B cell (primary cell): ENCODE measurements at regions not wholly inside any gene's neighbourhood (a gene's known extent, or its start where the extent isn't known, plus 50 kb on each side); places are given as distances from the start of the nearest gene placed in this dataset.

Experiments
- ATAC-seq: fragments of 200-7000 bp; cut with Tn5 transposase; one replicate; pipeline ENCODE4 v1.10.0; 2021; ENCODE audit warnings: low read depth, mild to moderate bottlenecking, moderate number of reproducible peaks, moderate library complexity
- CTCF ChIA-PET: fragments of 350-600 bp; sonication (Branson Sonifier 250); formaldehyde crosslinking; loops from one replicate; lab custom pipeline; 2021; ENCODE audit warnings: antibody characterized with exemption, inconsistent platforms; lab: Charles Lee
- POLR2A ChIA-PET: fragments of 350-600 bp; sonication (Branson Sonifier 250); formaldehyde crosslinking; loops from one replicate; lab custom pipeline; 2021; ENCODE audit warnings: antibody characterized with exemption; lab: Charles Lee
- DNase-seq: peaks from one replicate; pipeline ENCODE4 v3.0.0; 2013
- H2AFZ ChIP-seq: 2 replicates; pipeline ENCODE4 v1.6.1; 2012; ENCODE audit warnings: mild to moderate bottlenecking, low read depth, low read length; ENCODE audit not compliant: insufficient read depth, poor library complexity, severe bottlenecking
- H3K27ac ChIP-seq, 2 donors: 1 replicate in 1 of 2; 2 replicates in 1 of 2; pipeline ENCODE4 v1.5.1; 2012 to 2013; ENCODE audit warnings: low read length in 2 of 2, mild to moderate bottlenecking in 2 of 2, moderate library complexity in 1 of 2
- H3K27me3 ChIP-seq, 4 experiments: fragments of 200-600 bp in 1 of 4; sonication (generic) in 1 of 4; replicated peaks in 1 of 4; 1 replicate in 2 of 4; 2 replicates in 2 of 4; pipeline versions ENCODE4 v1.6.1 to v1.7.0; 2013 to 2016; ENCODE audit warnings: low read length in 3 of 4, mild to moderate bottlenecking in 2 of 4, mixed read lengths in 1 of 4, moderate library complexity in 1 of 4; ENCODE audit not compliant: insufficient read depth in 4 of 4, control insufficient read depth in 3 of 4; ENCODE audit errors: control extremely low read depth in 1 of 4
- H3K36me3 ChIP-seq, 2 experiments: replicated peaks in 1 of 2; 1 replicate in 1 of 2; 2 replicates in 1 of 2; pipeline versions ENCODE4 v1.6.1 to v1.7.1; 2013; ENCODE audit warnings: low read length in 1 of 2; ENCODE audit not compliant: insufficient read depth in 2 of 2, control insufficient read depth in 1 of 2; ENCODE audit errors: control extremely low read depth in 1 of 2, extremely low read depth in 1 of 2
- H3K4me1 ChIP-seq, 2 donors: fragments of 200-600 bp in 1 of 2; sonication (generic) in 1 of 2; 1 replicate in 1 of 2; 2 replicates in 1 of 2; pipeline versions ENCODE4 v1.5.1 to v1.6.1; 2013 to 2017; ENCODE audit warnings: low read length in 2 of 2; ENCODE audit not compliant: control insufficient read depth in 2 of 2, insufficient read depth in 2 of 2
- H3K4me2 ChIP-seq: replicated peaks from 2 replicates; pipeline ENCODE3; 2012; ENCODE audit warnings: mild to moderate bottlenecking, low read depth, low read length; ENCODE audit not compliant: poor library complexity, severe bottlenecking
- H3K4me3 ChIP-seq, 5 experiments: fragments of 200-600 bp in 1 of 5; sonication (generic) in 1 of 5; 1 replicate in 3 of 5; 2 replicates in 2 of 5; pipeline versions ENCODE4 v1.5.1 to v1.7.0; 2011 to 2016; ENCODE audit warnings: low read length in 4 of 5, mild to moderate bottlenecking in 4 of 5, low read depth in 2 of 5, control low read depth in 1 of 5, moderate library complexity in 1 of 5; ENCODE audit not compliant: insufficient read depth in 1 of 5; ENCODE audit errors: control extremely low read depth in 1 of 5, extremely low read depth in 1 of 5
- H3K79me2 ChIP-seq: fragments of 200-600 bp; sonication (generic); one replicate; pipeline ENCODE4 v1.6.0; 2016; ENCODE audit warnings: low read length; ENCODE audit not compliant: control insufficient read depth, insufficient read depth
- H3K9ac ChIP-seq: fragments of 200-600 bp; sonication (generic); 2 replicates; pipeline ENCODE4 v1.6.1; 2017; ENCODE audit warnings: mild to moderate bottlenecking, low read length, moderate library complexity
- H3K9me3 ChIP-seq, 3 donors: one replicate each; pipeline versions ENCODE4 v1.6.1 to v1.7.1; 2013; ENCODE audit warnings: low read length in 2 of 3; ENCODE audit not compliant: control insufficient read depth in 2 of 3, insufficient read depth in 1 of 3; ENCODE audit errors: control extremely low read depth in 1 of 3
- H4K20me1 ChIP-seq: 2 replicates; pipeline ENCODE4 v1.6.0; 2012; ENCODE audit warnings: mild to moderate bottlenecking, low read length; ENCODE audit not compliant: insufficient read depth, control insufficient read depth, poor library complexity, severe bottlenecking
- H3K27ac Mint-ChIP-seq: one replicate; pipeline ENCODE4 v1.8.0; 2021; ENCODE audit warnings: mixed read lengths
- H3K27me3 Mint-ChIP-seq: one replicate; pipeline ENCODE4 v1.8.0; 2021; ENCODE audit warnings: mixed read lengths
- H3K4me1 Mint-ChIP-seq: one replicate; pipeline ENCODE4 v1.8.0; 2021; ENCODE audit warnings: mixed read lengths
- H3K4me3 Mint-ChIP-seq: one replicate; pipeline ENCODE4 v1.8.0; 2021; ENCODE audit warnings: mixed read lengths
- H3K9me3 Mint-ChIP-seq: one replicate; pipeline ENCODE4 v1.8.0; 2022; ENCODE audit warnings: mixed read lengths; ENCODE audit not compliant: insufficient read depth
- EZH2 ChIP-seq: IDR thresholded peaks from 2 replicates; pipeline ENCODE4 v1.6.1; 2012; ENCODE audit warnings: borderline replicate concordance, low read depth, mild to moderate bottlenecking, moderate library complexity, low read length; ENCODE audit not compliant: insufficient read depth, poor library complexity, severe bottlenecking
- WGBS: methylation state at CpG from one replicate; pipeline ENCODE4 v1.1.5; 2013; ENCODE audit warnings: missing lambda C conversion rate; ENCODE audit not compliant: insufficient coverage; 5-methylcytosine and 5-hydroxymethylcytosine counted together
- intact Hi-C: fragments of 100-400 bp; cut with micrococcal nuclease; formaldehyde crosslinking; loops from one replicate; pipeline ENCODE4 v1.10.0; 2022
- TF ChIP-seq, protein P1 (sequence below): fragments of 200-600 bp; IDR thresholded peaks from one replicate; pipeline ENCODE4 v1.8.0; 2022; ENCODE audit warnings: antibody characterized with exemption, mild to moderate bottlenecking

- H3K27ac Mint-ChIP-seq = no peak overlapping the region
Measured at GRCh38 chr5:89203611-89204010, 320.6 kb upstream of the MEF2C start.

DNA sequence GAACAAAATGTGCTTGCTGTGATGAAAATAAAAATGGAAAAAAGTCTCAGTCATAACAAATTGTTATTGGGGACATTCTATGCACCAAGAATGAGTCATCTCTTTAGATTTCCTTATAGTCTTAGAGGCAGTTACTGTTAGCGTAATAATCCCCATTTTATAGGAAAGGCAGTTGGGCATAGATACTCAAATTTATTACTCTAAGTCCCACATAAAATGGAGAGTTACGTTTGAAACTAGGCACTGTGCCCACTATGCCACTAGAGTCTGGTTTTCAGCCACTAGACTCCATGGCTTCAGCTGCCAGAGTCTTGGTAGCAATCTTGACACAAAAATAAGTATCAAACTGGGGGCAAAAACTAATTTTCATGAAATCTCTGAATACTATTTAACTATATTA lies 317.9 kb upstream of the MEF2C start:
- Histone ChIP-seq H4K20me1 (no peaks in the 10 kb centered on the region), H3K27me3 (no peaks in the 10 kb centered on the region), H2AFZ (no peak overlapping the region), H3K27ac (no peak overlapping the region), H3K4me1 (no peaks in the 10 kb centered on the region), H3K9ac (no peak overlapping the region), H3K36me3 (no peaks in the 10 kb centered on the region), H3K79me2 (no peaks in the 10 kb centered on the region), H3K4me2 (no peak overlapping the region), H3K4me3 (no peak overlapping the region), H3K9me3 (peaks cover 12 to 26% (median 13%) of the 10 kb centered on the region in 3 donors)
- no peak overlapping the region for H3K4me3 Mint-ChIP-seq
- H3K27ac Mint-ChIP-seq = no peak overlapping the region
- peaks cover 23% of the 10 kb centered on the region for H3K9me3 Mint-ChIP-seq
- no peaks in the 10 kb centered on the region for H3K27me3 Mint-ChIP-seq
- ATAC-seq (no peak), DNase-seq (no peak)
- intact Hi-C loops = no loop called here
- H3K4me1 Mint-ChIP-seq = no peaks in the 10 kb centered on the region
- CTCF ChIA-PET = no interaction called here
- POLR2A ChIA-PET = no interaction called here
- TF ChIP-seq, protein P1, sequence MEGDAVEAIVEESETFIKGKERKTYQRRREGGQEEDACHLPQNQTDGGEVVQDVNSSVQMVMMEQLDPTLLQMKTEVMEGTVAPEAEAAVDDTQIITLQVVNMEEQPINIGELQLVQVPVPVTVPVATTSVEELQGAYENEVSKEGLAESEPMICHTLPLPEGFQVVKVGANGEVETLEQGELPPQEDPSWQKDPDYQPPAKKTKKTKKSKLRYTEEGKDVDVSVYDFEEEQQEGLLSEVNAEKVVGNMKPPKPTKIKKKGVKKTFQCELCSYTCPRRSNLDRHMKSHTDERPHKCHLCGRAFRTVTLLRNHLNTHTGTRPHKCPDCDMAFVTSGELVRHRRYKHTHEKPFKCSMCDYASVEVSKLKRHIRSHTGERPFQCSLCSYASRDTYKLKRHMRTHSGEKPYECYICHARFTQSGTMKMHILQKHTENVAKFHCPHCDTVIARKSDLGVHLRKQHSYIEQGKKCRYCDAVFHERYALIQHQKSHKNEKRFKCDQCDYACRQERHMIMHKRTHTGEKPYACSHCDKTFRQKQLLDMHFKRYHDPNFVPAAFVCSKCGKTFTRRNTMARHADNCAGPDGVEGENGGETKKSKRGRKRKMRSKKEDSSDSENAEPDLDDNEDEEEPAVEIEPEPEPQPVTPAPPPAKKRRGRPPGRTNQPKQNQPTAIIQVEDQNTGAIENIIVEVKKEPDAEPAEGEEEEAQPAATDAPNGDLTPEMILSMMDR = no peak
- no peak for TF ChIP-seq EZH2
- no CpG with 5 or more reads among the region's 2 CpGs for WGBS

More at GRCh38 chr5:89203611-89204010, 320.6 kb upstream of the MEF2C start:
- Histone ChIP-seq H3K27ac (no peak overlapping the region), H3K9ac (no peak overlapping the region), H3K36me3 (no peaks in the 10 kb centered on the region), H4K20me1 (no peaks in the 10 kb centered on the region), H3K4me3 (no peak overlapping the region), H3K27me3 (no peaks in the 10 kb centered on the region), H3K4me2 (no peak overlapping the region), H3K9me3 (peaks cover 10 to 17% (median 15%) of the 10 kb centered on the region in 3 donors), H2AFZ (no peak overlapping the region), H3K79me2 (no peaks in the 10 kb centered on the region), H3K4me1 (no peaks in the 10 kb centered on the region)
- Mint-ChIP-seq H3K4me1 (no peaks in the 10 kb centered on the region), H3K9me3 (peaks cover 10% of the 10 kb centered on the region), H3K27me3 (no peaks in the 10 kb centered on the region), H3K4me3 (no peak overlapping the region)
- ChIA-PET CTCF (no interaction called here), POLR2A (no interaction called here)
- TF ChIP-seq, protein P1 = no peak
- TF ChIP-seq EZH2 = no peak
- intact Hi-C loops = no loop called here
- ATAC-seq (no peak), DNase-seq (no peak)
- WGBS = no CpG with 5 or more reads among the region's 2 CpGs
